Left lung (tissue), 4 donors: ENCODE measurements at regions not wholly inside any gene's neighbourhood (a gene's known extent, or its start where the extent isn't known, plus 50 kb on each side); places are given as distances from the start of the nearest gene placed in this dataset.
A peak's percentile ranks its signal among the peaks of the same experiment; 100 is the strongest.

Experiments used
- ATAC-seq: fragments of 200-7000 bp; cut with Tn5 transposase; one replicate; pipeline ENCODE4 v1.9.1; 2020; ENCODE audit warnings: moderate library complexity
- DNase-seq, 4 donors: peaks; one replicate each; pipeline ENCODE4 v3.0.0-alpha.2; 2013 to 2020
- H3K27ac ChIP-seq, 2 donors: fragments of 200-600 bp; sonication (generic) in 1 of 2; one replicate each; pipeline versions ENCODE4 v1.5.0 to v1.8.0; 2020 to 2021
- H3K27me3 ChIP-seq, 2 donors: fragments of 200-600 bp; sonication (generic) in 1 of 2; one replicate each; pipeline versions ENCODE4 v1.5.0 to v1.8.0; 2020 to 2021
- H3K36me3 ChIP-seq, 2 donors: fragments of 200-600 bp; sonication (generic) in 1 of 2; one replicate each; pipeline versions ENCODE4 v1.5.0 to v1.8.0; 2020 to 2021
- H3K4me1 ChIP-seq, 2 donors: fragments of 200-600 bp; one replicate each; pipeline ENCODE4 v1.8.0; 2021
- H3K4me3 ChIP-seq, 2 donors: fragments of 200-600 bp; sonication (generic) in 1 of 2; one replicate each; pipeline versions ENCODE4 v1.5.0 to v1.8.0; 2020 to 2021; ENCODE audit warnings: mild to moderate bottlenecking in 1 of 2
- H3K9me3 ChIP-seq, 2 donors: fragments of 200-600 bp; sonication (generic) in 1 of 2; one replicate each; pipeline versions ENCODE4 v1.5.0 to v1.8.0; 2020 to 2021
- CTCF ChIP-seq, 2 donors: fragments of 200-600 bp; sonication (generic) in 1 of 2; IDR thresholded peaks; one replicate each; pipeline versions ENCODE4 v1.5.0 to v1.8.0; 2021; ENCODE audit warnings: antibody characterized with exemption in 2 of 2
- intact Hi-C, 2 donors: fragments of 100-400 bp; cut with DNase I; formaldehyde crosslinking; loops; one replicate each; pipeline versions ENCODE4 v1.11.2 to v1.14.2; 2022
- donor health status: DM: no; HTN: yes; CAD: no.
- donor health status: DM: no; HTN: no; CAD: no.

- no peak for TF ChIP-seq CTCF (IDR thresholded peaks at IDR 0.05)
- Histone ChIP-seq H3K27ac (peak overlapping the region in 1 of 2 donors; percentile 34), H3K4me3 (no peak overlapping the region), H3K9me3 (no peaks in the 10 kb centered on the region), H3K4me1 (no peaks in the 10 kb centered on the region), H3K27me3 (no peaks in the 10 kb centered on the region), H3K36me3 (no peaks in the 10 kb centered on the region)
- ATAC-seq (no peak), DNase-seq (no peak)
- intact Hi-C loops: no loop called here
Measured at GRCh38 chr5:142542078-142542477, 143.8 kb downstream of the FGF1 start.

GRCh38 chr5:142540922-142541422 is 144.9 kb downstream of the FGF1 start:
- ATAC-seq: no peak
- intact Hi-C loops: no loop called here
- Histone ChIP-seq H3K4me3 (no peak overlapping the region), H3K9me3 (no peaks in the 10 kb centered on the region), H3K4me1 (no peaks in the 10 kb centered on the region), H3K36me3 (no peaks in the 10 kb centered on the region), H3K27ac (peak overlapping the region in 1 of 2 donors; percentile 5), H3K27me3 (no peaks in the 10 kb centered on the region)
- TF ChIP-seq CTCF (IDR thresholded peaks at IDR 0.05): no peak
- DNase-seq: peak in 2 of 4 donors; percentile 42 to 69

- Histone ChIP-seq H3K27me3 (no peaks in the 10 kb centered on the region), H3K27ac (no peak overlapping the region), H3K4me3 (no peak overlapping the region), H3K9me3 (peaks cover 0 to 12% of the 10 kb centered on the region in 2 donors), H3K36me3 (no peaks in the 10 kb centered on the region), H3K4me1 (no peaks in the 10 kb centered on the region)
- ATAC-seq: no peak
- no peak for TF ChIP-seq CTCF (IDR thresholded peaks at IDR 0.05)
- intact Hi-C loops: no loop called here
- no peak for DNase-seq
Measured at GRCh38 chr5:142539154-142539740, 146.6 kb downstream of the FGF1 start.

GRCh38 chr5:142537938-142538337 is 148.0 kb downstream of the FGF1 start:
- Histone ChIP-seq H3K4me1 (no peaks in the 10 kb centered on the region), H3K9me3 (peaks cover 0 to 13% of the 10 kb centered on the region in 2 donors), H3K27ac (no peak overlapping the region), H3K4me3 (no peak overlapping the region), H3K27me3 (no peaks in the 10 kb centered on the region), H3K36me3 (no peaks in the 10 kb centered on the region)
- intact Hi-C loops: no loop called here
- ATAC-seq (no peak), DNase-seq (no peak)
- TF ChIP-seq CTCF (IDR thresholded peaks at IDR 0.05): no peak

- no peak for ATAC-seq
- intact Hi-C loops: no loop called here
- DNase-seq: no peak
Measured at GRCh38 chr5:142532781-142533176, 153.1 kb downstream of the FGF1 start.

More at GRCh38 chr5:142532781-142533176, 153.1 kb downstream of the FGF1 start:
- Histone ChIP-seq H3K9me3 (peaks cover 0 to 13% of the 10 kb centered on the region in 2 donors), H3K36me3 (no peaks in the 10 kb centered on the region), H3K27ac (no peak overlapping the region), H3K4me3 (no peak overlapping the region), H3K4me1 (peaks cover 0 to 4% of the 10 kb centered on the region in 2 donors), H3K27me3 (no peaks in the 10 kb centered on the region)
- TF ChIP-seq CTCF (IDR thresholded peaks at IDR 0.05): no peak
